OCI-LY1 (cell line): ENCODE measurements at regions not wholly inside any gene's neighbourhood (a gene's known extent, or its start where the extent isn't known, plus 50 kb on each side); places are given as distances from the start of the nearest gene placed in this dataset.

Experiments used
- EZH2 ChIP-seq: fragments of 200-600 bp; sonication (generic), shearing (Covaris generic); IDR thresholded peaks from 2 replicates; pipeline ENCODE4 v1.8.0; 2017; ENCODE audit warnings: borderline replicate concordance, mixed run types, mild to moderate bottlenecking, antibody characterized with exemption, low read length, moderate library complexity, mixed read lengths
- TF ChIP-seq, protein P1 (sequence below): fragments of 200-600 bp; sonication (generic), shearing (Covaris generic); IDR thresholded peaks from 2 replicates; pipeline ENCODE4 v1.5.1; 2017; ENCODE audit warnings: mild to moderate bottlenecking, antibody characterized with exemption, low read length, moderate library complexity, mixed read lengths

- TF ChIP-seq, protein P1, sequence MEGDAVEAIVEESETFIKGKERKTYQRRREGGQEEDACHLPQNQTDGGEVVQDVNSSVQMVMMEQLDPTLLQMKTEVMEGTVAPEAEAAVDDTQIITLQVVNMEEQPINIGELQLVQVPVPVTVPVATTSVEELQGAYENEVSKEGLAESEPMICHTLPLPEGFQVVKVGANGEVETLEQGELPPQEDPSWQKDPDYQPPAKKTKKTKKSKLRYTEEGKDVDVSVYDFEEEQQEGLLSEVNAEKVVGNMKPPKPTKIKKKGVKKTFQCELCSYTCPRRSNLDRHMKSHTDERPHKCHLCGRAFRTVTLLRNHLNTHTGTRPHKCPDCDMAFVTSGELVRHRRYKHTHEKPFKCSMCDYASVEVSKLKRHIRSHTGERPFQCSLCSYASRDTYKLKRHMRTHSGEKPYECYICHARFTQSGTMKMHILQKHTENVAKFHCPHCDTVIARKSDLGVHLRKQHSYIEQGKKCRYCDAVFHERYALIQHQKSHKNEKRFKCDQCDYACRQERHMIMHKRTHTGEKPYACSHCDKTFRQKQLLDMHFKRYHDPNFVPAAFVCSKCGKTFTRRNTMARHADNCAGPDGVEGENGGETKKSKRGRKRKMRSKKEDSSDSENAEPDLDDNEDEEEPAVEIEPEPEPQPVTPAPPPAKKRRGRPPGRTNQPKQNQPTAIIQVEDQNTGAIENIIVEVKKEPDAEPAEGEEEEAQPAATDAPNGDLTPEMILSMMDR = no peak
- no peak for TF ChIP-seq EZH2
Measured at GRCh38 chr2:128599700-128600099, 281.0 kb upstream of the HS6ST1 start.
